Naive thymus-derived CD4-positive, alpha-beta T cell (primary cell): ENCODE measurements at regions not wholly inside any gene's neighbourhood (a gene's known extent, or its start where the extent isn't known, plus 50 kb on each side); places are given as distances from the start of the nearest gene placed in this dataset.
"Not testable (repeated sequence)": the region's sequence is repeated elsewhere in the genome, so short reads cannot be mapped to it uniquely, and the experiment has no call there.

Experiments used
- ATAC-seq: fragments of 150-1000 bp; cut with Tn5 transposase; 2 replicates; pipeline ENCODE4 v1.10.0; 2021; ENCODE audit warnings: mild to moderate bottlenecking, moderate library complexity
- CTCF ChIA-PET: fragments of 350-600 bp; sonication (Branson Sonifier 250); formaldehyde crosslinking; loops from one replicate; lab custom pipeline; 2021; ENCODE audit warnings: antibody characterized with exemption; lab: Charles Lee
- POLR2A ChIA-PET: fragments of 350-600 bp; sonication (Branson Sonifier 250); formaldehyde crosslinking; loops from one replicate; lab custom pipeline; 2021; ENCODE audit warnings: antibody characterized with exemption, inconsistent platforms; lab: Charles Lee
- DNase-seq, 9 donors: peaks; one replicate each; pipeline versions ENCODE4 v3.0.0 to v3.0.0-alpha.2; 2020 to 2022; ENCODE audit warnings: mixed read lengths in 1 of 9
- H3K27ac ChIP-seq: one replicate; pipeline ENCODE4 v1.7.0; 2013; ENCODE audit warnings: mild to moderate bottlenecking, low read depth, low read length, moderate library complexity
- H3K27me3 ChIP-seq, 2 donors: one replicate each; pipeline ENCODE4 v1.7.0; 2013; ENCODE audit warnings: low read length in 2 of 2, mild to moderate bottlenecking in 2 of 2, moderate library complexity in 2 of 2; ENCODE audit not compliant: control insufficient read depth in 2 of 2, insufficient read depth in 2 of 2
- H3K36me3 ChIP-seq, 3 experiments: 1 replicate in 2 of 3; 2 replicates in 1 of 3; pipeline ENCODE4 v1.7.0; 2013; ENCODE audit warnings: low read length in 3 of 3, mild to moderate bottlenecking in 3 of 3, moderate library complexity in 1 of 3; ENCODE audit not compliant: insufficient read depth in 3 of 3, control insufficient read depth in 2 of 3
- H3K4me1 ChIP-seq, 2 donors: one replicate each; pipeline ENCODE4 v1.7.0; 2013; ENCODE audit warnings: low read length in 2 of 2, mild to moderate bottlenecking in 2 of 2, moderate library complexity in 1 of 2; ENCODE audit not compliant: control insufficient read depth in 2 of 2, insufficient read depth in 2 of 2
- H3K4me3 ChIP-seq: 2 replicates; pipeline ENCODE4 v1.7.0; 2013; ENCODE audit warnings: mild to moderate bottlenecking, low read length
- H3K9me3 ChIP-seq, 3 experiments: 1 replicate in 2 of 3; 2 replicates in 1 of 3; pipeline ENCODE4 v1.7.0; 2013; ENCODE audit warnings: low read length in 3 of 3; ENCODE audit not compliant: control insufficient read depth in 2 of 3
- H3K27ac Mint-ChIP-seq, 9 donors: one replicate each; pipeline ENCODE4 v1.8.0; 2020 to 2022; ENCODE audit warnings: mixed read lengths in 9 of 9, mild to moderate bottlenecking in 8 of 9, moderate library complexity in 5 of 9, inconsistent platforms in 2 of 9
- H3K27me3 Mint-ChIP-seq, 5 donors: one replicate each; pipeline ENCODE4 v1.8.0; 2021 to 2022; ENCODE audit warnings: mixed read lengths in 5 of 5, mild to moderate bottlenecking in 1 of 5
- H3K36me3 Mint-ChIP-seq, 5 donors: one replicate each; pipeline ENCODE4 v1.8.0; 2020 to 2022; ENCODE audit warnings: mixed read lengths in 5 of 5, mild to moderate bottlenecking in 3 of 5, inconsistent platforms in 1 of 5
- H3K4me1 Mint-ChIP-seq, 7 donors: one replicate each; pipeline ENCODE4 v1.8.0; 2020 to 2022; ENCODE audit warnings: mixed read lengths in 7 of 7, mild to moderate bottlenecking in 3 of 7, inconsistent platforms in 1 of 7
- H3K4me3 Mint-ChIP-seq, 10 donors: one replicate each; pipeline ENCODE4 v1.8.0; 2020 to 2022; ENCODE audit warnings: mild to moderate bottlenecking in 10 of 10, mixed read lengths in 10 of 10, moderate library complexity in 6 of 10, inconsistent platforms in 2 of 10
- H3K9me3 Mint-ChIP-seq, 11 donors: one replicate each; pipeline ENCODE4 v1.8.0; 2020 to 2022; ENCODE audit warnings: mixed read lengths in 11 of 11, mild to moderate bottlenecking in 4 of 11, inconsistent platforms in 1 of 11, moderate library complexity in 1 of 11
- intact Hi-C, 2 donors: fragments of 100-400 bp; cut with micrococcal nuclease; formaldehyde crosslinking; loops; one replicate each; pipeline ENCODE4 v1.15.1; 2023

DNA sequence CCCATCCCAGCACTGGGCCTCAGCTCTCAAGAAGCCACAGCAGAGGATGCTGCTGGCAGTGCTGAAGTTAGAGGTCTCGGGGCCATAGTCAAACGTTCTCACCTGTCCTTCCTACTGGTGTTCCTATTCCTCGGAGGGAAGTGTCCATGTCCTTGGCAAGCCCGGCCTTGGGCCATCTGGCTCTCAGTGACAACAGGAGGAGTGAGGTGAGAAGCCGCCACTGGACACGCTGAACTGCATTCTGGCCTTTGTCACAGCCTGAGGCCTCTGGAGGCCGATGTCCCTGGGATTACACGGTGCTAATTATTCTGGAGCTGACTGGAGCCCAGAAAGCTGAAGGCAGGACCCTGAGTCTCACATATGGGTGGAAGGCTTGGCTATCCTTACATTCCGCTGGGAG is 92.5 kb downstream of the OLFM1 start:
- Histone ChIP-seq H3K27me3 (no peaks in the 10 kb centered on the region), H3K27ac (no peak overlapping the region), H3K36me3 (no peaks in the 10 kb centered on the region), H3K9me3 (no peaks in the 10 kb centered on the region), H3K4me3 (no peak overlapping the region), H3K4me1 (no peaks in the 10 kb centered on the region)
- ATAC-seq (no peak), DNase-seq (no peak)
- intact Hi-C loops: no loop called here
- Mint-ChIP-seq H3K4me3 (no peak overlapping the region), H3K9me3 (no peaks in the 10 kb centered on the region), H3K27ac (no peak overlapping the region), H3K27me3 (peaks cover 0 to 7% (median 0%) of the 10 kb centered on the region in 5 donors), H3K4me1 (no peaks in the 10 kb centered on the region), H3K36me3 (no peaks in the 10 kb centered on the region)
- CTCF ChIA-PET: no interaction called here
- POLR2A ChIA-PET: no interaction called here

DNA sequence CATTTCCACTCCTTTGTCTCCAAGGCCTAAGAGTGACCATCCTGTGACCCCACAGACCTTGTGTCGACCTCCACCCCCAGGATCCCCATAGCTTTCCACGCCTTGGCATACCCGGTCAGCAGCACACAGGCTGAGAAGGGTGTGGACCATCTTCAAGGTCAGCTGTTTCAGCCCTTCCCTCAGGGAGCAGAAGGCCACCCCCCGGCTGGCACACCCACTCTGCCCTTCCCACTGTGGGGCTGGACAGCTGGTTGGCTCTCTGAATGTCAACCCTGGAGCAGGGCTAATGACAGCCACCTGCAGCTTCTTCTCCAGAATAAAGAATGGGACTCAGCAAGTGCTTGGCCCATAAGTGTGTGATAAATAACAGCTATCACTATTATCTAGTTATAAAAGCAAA is 93.1 kb downstream of the OLFM1 start:
- H3K27ac ChIP-seq: no peak overlapping the region
- H3K4me3 ChIP-seq: no peak overlapping the region
- Mint-ChIP-seq H3K27ac (no peak overlapping the region), H3K36me3 (no peaks in the 10 kb centered on the region), H3K4me1 (no peaks in the 10 kb centered on the region), H3K4me3 (no peak overlapping the region), H3K27me3 (peaks cover 0 to 7% (median 0%) of the 10 kb centered on the region in 5 donors), H3K9me3 (no peaks in the 10 kb centered on the region)
- no peaks in the 10 kb centered on the region for H3K4me1 ChIP-seq
- intact Hi-C loops: no loop called here
- POLR2A ChIA-PET: no interaction called here
- DNase-seq: no peak
- no peak for ATAC-seq
- H3K36me3 ChIP-seq: no peaks in the 10 kb centered on the region
- no peaks in the 10 kb centered on the region for H3K27me3 ChIP-seq
- H3K9me3 ChIP-seq: no peaks in the 10 kb centered on the region
- CTCF ChIA-PET: no interaction called here

DNA sequence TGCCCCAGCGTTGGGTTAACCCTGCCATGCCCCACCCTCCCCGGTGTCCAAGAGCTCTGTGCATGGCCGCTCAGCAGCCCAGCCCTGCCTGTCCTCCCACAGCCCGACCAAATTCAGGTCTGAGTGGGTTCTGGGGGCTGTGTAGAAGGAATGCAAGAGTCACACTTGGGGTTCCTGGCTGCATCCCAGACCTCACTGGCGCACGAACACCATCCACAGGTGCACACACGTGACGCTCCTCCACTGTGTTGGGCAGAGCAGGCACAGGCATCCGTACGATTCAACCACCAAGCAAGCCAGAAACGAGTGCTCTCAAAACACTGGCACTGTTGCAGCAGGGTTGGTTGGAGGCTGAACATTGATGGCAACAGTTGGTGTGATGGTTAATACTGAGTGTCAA is 93.9 kb downstream of the OLFM1 start:
- Histone ChIP-seq H3K27ac (no peak overlapping the region), H3K27me3 (no peaks in the 10 kb centered on the region), H3K36me3 (no peaks in the 10 kb centered on the region), H3K4me1 (no peaks in the 10 kb centered on the region), H3K9me3 (no peaks in the 10 kb centered on the region), H3K4me3 (no peak overlapping the region)
- ChIA-PET POLR2A (no interaction called here), CTCF (no interaction called here)
- H3K9me3 Mint-ChIP-seq: no peaks in the 10 kb centered on the region
- H3K36me3 Mint-ChIP-seq: no peaks in the 10 kb centered on the region
- intact Hi-C loops: no loop called here
- no peak overlapping the region for H3K4me3 Mint-ChIP-seq
- no peaks in the 10 kb centered on the region for H3K4me1 Mint-ChIP-seq
- DNase-seq (no peak), ATAC-seq (no peak)
- H3K27ac Mint-ChIP-seq: no peak overlapping the region
- peaks cover 0 to 7% (median 0%) of the 10 kb centered on the region in 5 donors for H3K27me3 Mint-ChIP-seq

DNA sequence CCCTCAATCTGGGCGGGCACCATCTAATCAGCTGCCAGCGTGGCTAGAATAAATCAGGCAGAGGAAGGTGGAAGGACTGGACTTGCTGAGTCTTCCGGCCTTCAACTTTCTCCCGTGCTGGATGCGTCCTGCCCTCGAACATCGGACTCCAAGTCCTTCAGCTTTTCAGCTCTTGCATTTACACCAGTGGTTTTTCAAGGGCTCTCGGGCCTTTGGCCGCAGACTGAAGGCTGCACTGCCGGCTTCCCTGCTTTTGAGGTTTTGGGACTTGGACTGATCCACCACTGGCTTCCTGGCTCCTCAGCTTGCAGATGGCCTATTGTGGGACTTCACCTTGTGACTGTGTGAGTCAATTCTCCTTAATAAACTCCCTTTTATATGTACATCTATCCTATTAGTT is 94.4 kb downstream of the OLFM1 start:
- H3K4me1 Mint-ChIP-seq, H3K4me3 Mint-ChIP-seq, H3K27ac Mint-ChIP-seq, DNase-seq, H3K4me3 ChIP-seq, H3K36me3 ChIP-seq, ATAC-seq, H3K9me3 Mint-ChIP-seq, H3K27me3 Mint-ChIP-seq, intact Hi-C loops, H3K27ac ChIP-seq, CTCF ChIA-PET, H3K9me3 ChIP-seq, POLR2A ChIA-PET, H3K27me3 ChIP-seq, H3K4me1 ChIP-seq, H3K36me3 Mint-ChIP-seq: not testable (repeated sequence)

DNA sequence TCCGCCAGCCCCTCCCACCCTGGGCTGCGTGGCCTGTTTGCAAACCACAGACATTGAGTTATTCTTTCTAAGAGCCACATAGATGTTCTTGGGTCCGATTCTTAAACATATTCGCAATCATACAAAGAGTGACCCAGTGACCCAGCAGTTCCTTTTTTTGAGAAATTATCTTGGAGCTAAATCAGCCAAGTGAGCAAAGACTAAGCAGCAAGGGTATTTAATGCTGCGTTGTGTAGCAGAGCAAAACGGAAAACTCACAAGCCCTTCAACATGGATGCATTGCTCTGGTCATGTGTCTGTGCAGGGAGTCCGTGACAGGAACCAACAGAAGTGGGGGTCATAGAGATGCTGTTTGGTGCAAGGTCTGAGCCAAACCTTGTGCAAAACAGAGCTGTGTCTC is 95.6 kb downstream of the OLFM1 start:
- Histone ChIP-seq H3K4me1 (no peaks in the 10 kb centered on the region), H3K27me3 (no peaks in the 10 kb centered on the region), H3K27ac (no peak overlapping the region), H3K36me3 (no peaks in the 10 kb centered on the region), H3K9me3 (no peaks in the 10 kb centered on the region), H3K4me3 (no peak overlapping the region)
- peaks cover 0 to 1% (median 0%) of the 10 kb centered on the region in 11 donors for H3K9me3 Mint-ChIP-seq
- POLR2A ChIA-PET: no interaction called here
- CTCF ChIA-PET: no interaction called here
- H3K27me3 Mint-ChIP-seq: peaks cover 0 to 18% (median 0%) of the 10 kb centered on the region in 5 donors
- intact Hi-C loops: no loop called here
- no peaks in the 10 kb centered on the region for H3K36me3 Mint-ChIP-seq
- H3K4me1 Mint-ChIP-seq: no peaks in the 10 kb centered on the region
- H3K27ac Mint-ChIP-seq: no peak overlapping the region
- ATAC-seq: no peak
- H3K4me3 Mint-ChIP-seq: no peak overlapping the region
- DNase-seq: no peak

DNA sequence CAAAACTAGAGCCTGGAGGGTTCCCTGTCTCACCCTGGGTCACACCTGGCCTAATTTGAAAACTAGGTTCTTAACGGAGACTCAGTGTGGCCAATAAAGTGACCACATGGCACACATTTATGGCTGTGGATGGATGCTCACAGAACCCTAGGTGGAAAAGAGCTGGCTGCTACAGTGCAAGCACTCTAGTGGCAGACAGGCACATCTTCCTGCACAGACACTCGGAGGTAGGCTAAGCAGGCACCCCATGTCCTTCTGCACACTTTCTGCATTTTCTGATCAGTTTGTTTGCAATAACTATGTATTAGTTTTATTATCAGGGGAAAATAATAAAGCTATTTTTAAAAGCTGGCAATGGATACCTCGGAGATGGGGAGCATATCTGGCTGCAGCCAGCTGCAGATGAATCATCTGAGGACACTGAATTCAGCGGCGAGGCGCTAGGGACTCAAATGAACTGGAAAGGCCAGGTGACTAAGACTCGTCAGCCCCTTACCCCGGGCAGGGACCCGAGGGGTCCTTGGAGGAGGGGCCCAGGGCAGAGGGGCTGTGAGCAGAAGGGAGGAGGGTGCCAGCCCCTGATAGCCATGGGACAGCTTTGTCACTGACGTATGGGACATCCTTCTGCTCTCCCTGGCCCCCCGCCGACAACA is 96.2 kb downstream of the OLFM1 start:
- ChIA-PET POLR2A (no interaction called here), CTCF (no interaction called here)
- Histone ChIP-seq H3K4me1 (no peaks in the 10 kb centered on the region), H3K27ac (no peak overlapping the region), H3K27me3 (no peaks in the 10 kb centered on the region), H3K9me3 (no peaks in the 10 kb centered on the region), H3K36me3 (no peaks in the 10 kb centered on the region), H3K4me3 (no peak overlapping the region)
- H3K4me1 Mint-ChIP-seq: peaks cover 0 to 2% (median 0%) of the 10 kb centered on the region in 7 donors
- no peaks in the 10 kb centered on the region for H3K36me3 Mint-ChIP-seq
- no peak overlapping the region for H3K4me3 Mint-ChIP-seq
- ATAC-seq (no peak), DNase-seq (no peak)
- intact Hi-C loops: no loop called here
- H3K27ac Mint-ChIP-seq: no peak overlapping the region
- peaks cover 0 to 20% (median 0%) of the 10 kb centered on the region in 5 donors for H3K27me3 Mint-ChIP-seq
- H3K9me3 Mint-ChIP-seq: peaks cover 0 to 1% (median 0%) of the 10 kb centered on the region in 11 donors
